GM12865 (cell line): ENCODE measurements at regions not wholly inside any gene's neighbourhood (a gene's known extent, or its start where the extent isn't known, plus 50 kb on each side); places are given as distances from the start of the nearest gene placed in this dataset.

ENCODE experiments used
- DNase-seq: peaks from one replicate; pipeline ENCODE4 v3.0.0; 2010; ENCODE audit warnings: low read depth
- H3K4me3 ChIP-seq: 2 replicates; pipeline ENCODE4 v1.5.1; 2011; ENCODE audit warnings: mild to moderate bottlenecking, low read depth, low read length, control low read depth
- CTCF ChIP-seq: IDR thresholded peaks from 2 replicates; pipeline ENCODE4 v1.5.1; 2011; ENCODE audit warnings: low read length, control low read depth, low read depth, inconsistent platforms; ENCODE audit not compliant: insufficient read depth; ENCODE audit errors: missing control alignments

GRCh38 chr3:177978946-177979345 lies 557.3 kb upstream of the KCNMB2 start:
- DNase-seq, result no peak
- no peak for TF ChIP-seq CTCF
- no peak overlapping the region for H3K4me3 ChIP-seq

- no peak for DNase-seq
- no peak for TF ChIP-seq CTCF
- H3K4me3 ChIP-seq, result no peak overlapping the region
Measured at GRCh38 chr3:177979703-177980102, 556.5 kb upstream of the KCNMB2 start.

- no peak for TF ChIP-seq CTCF
- no peak overlapping the region for H3K4me3 ChIP-seq
- no peak for DNase-seq
Measured at GRCh38 chr3:177981576-177981975, 554.7 kb upstream of the KCNMB2 start.

GRCh38 chr3:177982034-177982433 lies 554.2 kb upstream of the KCNMB2 start:
- no peak for TF ChIP-seq CTCF
- DNase-seq, result no peak
- no peak overlapping the region for H3K4me3 ChIP-seq

GRCh38 chr3:177983320-177983719 lies 552.9 kb upstream of the KCNMB2 start:
- H3K4me3 ChIP-seq, result no peak overlapping the region
- TF ChIP-seq CTCF, result no peak
- no peak for DNase-seq

- no peak overlapping the region for H3K4me3 ChIP-seq
- no peak for DNase-seq
- no peak for TF ChIP-seq CTCF
Measured at GRCh38 chr3:177992993-177993970, 543.0 kb upstream of the KCNMB2 start.
